ENCODE measurements at regions not wholly inside any gene's neighbourhood (a gene's known extent, or its start where the extent isn't known, plus 50 kb on each side); places are given as distances from the start of the nearest gene placed in this dataset.
"Not testable (repeated sequence)": the region's sequence is repeated elsewhere in the genome, so short reads cannot be mapped to it uniquely, and the experiment has no call there.

GRCh38 chrX:77277911-77278310 is 169.3 kb upstream of the FGF16 start:
- no peak overlapping the region for H3K9ac ChIP-seq (ENCODE audit: low read depth, low read length)
- H3K79me1 ChIP-seq (ENCODE audit: low read depth in 1 of 2, low read length in 2 of 2): no peaks in the 10 kb centered on the region
- H4K8ac ChIP-seq (ENCODE audit: low read depth in 2 of 2, low read length in 2 of 2): no peak overlapping the region
- no peaks in the 10 kb centered on the region for H3K27me3 ChIP-seq (ENCODE audit: control insufficient read depth, insufficient read depth, low read length)
- POLR2A ChIA-PET (ENCODE audit: unreplicated experiment): no interaction called here
- H3K27ac ChIP-seq (ENCODE audit: insufficient read depth, low read length): no peak overlapping the region
- no peak overlapping the region for H2BK20ac ChIP-seq (ENCODE audit: low read depth, low read length)
- H3K14ac ChIP-seq (replicated peaks; ENCODE audit: low read depth, low read length): no peak overlapping the region
- no peak overlapping the region for H3K18ac ChIP-seq (ENCODE audit: low read depth, low read length)
- in situ Hi-C loops (cut with MboI; ENCODE audit: low sequenced_read_pairs) (no loop called here), intact Hi-C loops (cut with micrococcal nuclease) (no loop called here), dilution Hi-C loops (cut with HindIII; ENCODE audit: low sequenced_read_pairs, unreplicated experiment) (no loop called here)
- no peak overlapping the region for H4K5ac ChIP-seq (ENCODE audit: low read depth, low read length)
- H3K4me3 ChIP-seq (ENCODE audit: insufficient read depth, low read depth, low read length): no peak overlapping the region
- H3K4me2 ChIP-seq (ENCODE audit: low read depth, low read length): no peak overlapping the region
- H2AFZ ChIP-seq (replicated peaks; ENCODE audit: low read length, poor library complexity): no peak overlapping the region
- H3K36me3 ChIP-seq (ENCODE audit: control insufficient read depth, insufficient read depth, low read length): no peaks in the 10 kb centered on the region
- no CpG with 5 or more reads among the region's 2 CpGs for WGBS, 2 experiments (ENCODE audit: extremely low coverage in 2 of 2, insufficient read length in 1 of 2)
- no peak overlapping the region for H2BK15ac ChIP-seq (ENCODE audit: low read depth, low read length)
- CTCF ChIA-PET: no interaction called here
- no peak overlapping the region for H2AK5ac ChIP-seq (ENCODE audit: low read depth, low read length)
- peaks cover 11% of the 10 kb centered on the region for H3K9me3 ChIP-seq (ENCODE audit: control insufficient read depth, insufficient read depth, low read length)
- no peak overlapping the region for H2AK9ac ChIP-seq (replicated peaks; ENCODE audit: low read depth, low read length, poor library complexity)
- BruUV-seq (replicated peaks): no TSS peak
- no peak overlapping the region for H2BK120ac ChIP-seq (ENCODE audit: low read depth, low read length)
- no peak for ATAC-seq (ENCODE audit: low read depth)
- no peak overlapping the region for H3K4ac ChIP-seq (ENCODE audit: low read depth, low read length)
- DNase-seq: no peak
- no peak for TF ChIP-seq POLR2A (IDR thresholded peaks at IDR 0.05; ENCODE audit: low read depth, low read length)
- TF ChIP-seq FOS (IDR thresholded peaks at IDR 0.05; ENCODE audit: low read depth, low read length): no peak
- no peaks in the 10 kb centered on the region for H3K4me1 ChIP-seq (ENCODE audit: control insufficient read depth, insufficient read depth, low read length)
- H3K23ac ChIP-seq (ENCODE audit: low read depth, low read length): no peak overlapping the region
- H3K56ac ChIP-seq (ENCODE audit: extremely low read depth, insufficient read depth, low read length): no peak overlapping the region
- H4K20me1 ChIP-seq (ENCODE audit: insufficient read depth, low read length): no peaks in the 10 kb centered on the region
- no peak overlapping the region for H4K91ac ChIP-seq (ENCODE audit: insufficient read depth, low read depth, low read length)
- H2BK5ac ChIP-seq (ENCODE audit: low read depth, low read length, poor library complexity, severe bottlenecking): no peak overlapping the region
- H3K9me1 ChIP-seq (ENCODE audit: insufficient read depth, low read length): no peaks in the 10 kb centered on the region

GRCh38 chrX:77279373-77279772 is 167.8 kb upstream of the FGF16 start:
- H2BK120ac ChIP-seq (ENCODE audit: low read depth, low read length); H2AK5ac ChIP-seq (ENCODE audit: low read depth, low read length); DNase-seq; H4K8ac ChIP-seq (ENCODE audit: low read depth in 2 of 2, low read length in 2 of 2); H3K27me3 ChIP-seq (ENCODE audit: control insufficient read depth, insufficient read depth, low read length); H2BK15ac ChIP-seq (ENCODE audit: low read depth, low read length); H3K4me3 ChIP-seq (ENCODE audit: insufficient read depth, low read depth, low read length); H3K18ac ChIP-seq (ENCODE audit: low read depth, low read length); H2BK5ac ChIP-seq (ENCODE audit: low read depth, low read length, poor library complexity, severe bottlenecking); in situ Hi-C loops (cut with MboI; ENCODE audit: low sequenced_read_pairs); H3K27ac ChIP-seq (ENCODE audit: insufficient read depth, low read length); H3K36me3 ChIP-seq (ENCODE audit: control insufficient read depth, insufficient read depth, low read length); ATAC-seq (ENCODE audit: low read depth); H2AK9ac ChIP-seq (replicated peaks; ENCODE audit: low read depth, low read length, poor library complexity); H4K20me1 ChIP-seq (ENCODE audit: insufficient read depth, low read length); H3K4ac ChIP-seq (ENCODE audit: low read depth, low read length); H3K79me1 ChIP-seq (ENCODE audit: low read depth in 1 of 2, low read length in 2 of 2); H3K9me3 ChIP-seq (ENCODE audit: control insufficient read depth, insufficient read depth, low read length); H3K23ac ChIP-seq (ENCODE audit: low read depth, low read length); H2AFZ ChIP-seq (replicated peaks; ENCODE audit: low read length, poor library complexity); H3K14ac ChIP-seq (replicated peaks; ENCODE audit: low read depth, low read length); dilution Hi-C loops (cut with HindIII; ENCODE audit: low sequenced_read_pairs, unreplicated experiment); H3K4me2 ChIP-seq (ENCODE audit: low read depth, low read length); BruUV-seq (replicated peaks); H3K4me1 ChIP-seq (ENCODE audit: control insufficient read depth, insufficient read depth, low read length); H2BK20ac ChIP-seq (ENCODE audit: low read depth, low read length); H4K91ac ChIP-seq (ENCODE audit: insufficient read depth, low read depth, low read length); intact Hi-C loops (cut with micrococcal nuclease); H3K9ac ChIP-seq (ENCODE audit: low read depth, low read length); POLR2A ChIA-PET (ENCODE audit: unreplicated experiment); CTCF ChIA-PET; H3K56ac ChIP-seq (ENCODE audit: extremely low read depth, insufficient read depth, low read length); H3K9me1 ChIP-seq (ENCODE audit: insufficient read depth, low read length); H4K5ac ChIP-seq (ENCODE audit: low read depth, low read length): not testable (repeated sequence)
- WGBS, 2 experiments (ENCODE audit: extremely low coverage in 2 of 2, insufficient read length in 1 of 2): no CpG with 5 or more reads among the region's 19 CpGs

Data from IMR-90 (cell line).